K562 (cell line): ENCODE measurements at regions not wholly inside any gene's neighbourhood (a gene's known extent, or its start where the extent isn't known, plus 50 kb on each side); places are given as distances from the start of the nearest gene placed in this dataset. TPM values are rescaled to one million over a fixed set of nuclear protein-coding genes. Genes with fewer than 3 reads are reported as not detected.

Experiments used
- small RNA-seq: library from RNA; depleted of rRNA; stranded (forward); fragments of <200 nt; gene quantifications from one replicate; pipeline ENCODE3, GENCODE V24; 2014

Small RNAs in the stretch of these regions (small RNA-seq; reads per million reads assigned to genes)
- gene AC138701.2 (not detected), gene IGHD1OR15-1A (not detected), gene IGHD2OR15-2A (not detected), gene IGHD3OR15-3A (not detected), gene IGHD4OR15-4A (not detected), gene IGHD5OR15-5A (not detected), gene RN7SL584P (not detected), gene RNU6-978P (not detected)
